Cardiac fibroblast (primary cell): ENCODE measurements at regions not wholly inside any gene's neighbourhood (a gene's known extent, or its start where the extent isn't known, plus 50 kb on each side); places are given as distances from the start of the nearest gene placed in this dataset.
A peak's percentile ranks its signal among the peaks of the same experiment; 100 is the strongest.

Experiments used
- DNase-seq, 2 donors: peaks; one replicate each; pipeline versions ENCODE4 v3.0.0 to v3.0.0-alpha.2; 2010; ENCODE audit warnings: low read depth in 2 of 2
- H3K4me3 ChIP-seq, 2 donors: replicated peaks in 1 of 2; 1 replicate in 1 of 2; 2 replicates in 1 of 2; pipeline ENCODE4 v1.5.1; 2011; ENCODE audit warnings: low read depth in 2 of 2, low read length in 2 of 2, mild to moderate bottlenecking in 2 of 2, moderate library complexity in 1 of 2
- CTCF ChIP-seq: IDR thresholded peaks from one replicate; pipeline ENCODE4 v1.5.1; 2011; ENCODE audit warnings: low read depth, mild to moderate bottlenecking, low read length, inconsistent platforms

DNA sequence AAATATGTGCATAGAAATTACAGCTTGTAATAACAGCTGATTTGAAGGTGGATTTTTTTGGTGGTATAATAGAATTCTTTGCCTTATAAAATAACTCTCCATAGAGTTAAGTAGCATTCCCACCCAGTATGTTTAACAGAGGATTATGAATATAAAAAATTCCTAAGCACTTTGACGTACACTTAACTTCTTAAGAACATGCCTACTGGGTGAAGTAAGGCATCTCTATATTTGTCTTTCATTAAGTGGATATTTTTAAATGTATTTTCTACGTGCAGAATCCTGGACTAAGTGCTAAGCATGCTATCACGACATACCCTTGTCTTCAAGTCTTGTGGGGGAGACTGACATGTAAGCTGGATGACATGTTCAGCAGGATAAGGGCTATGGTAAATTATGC is 217.7 kb upstream of the BMPER start:
- TF ChIP-seq CTCF: no peak
- H3K4me3 ChIP-seq: no peak overlapping the region
- DNase-seq: no peak

- TF ChIP-seq CTCF: no peak
- no peak overlapping the region for H3K4me3 ChIP-seq
- no peak for DNase-seq
Measured at GRCh38 chr7:33691180-33691579, 214.2 kb upstream of the BMPER start.

GRCh38 chr7:33692956-33693355 is 212.4 kb upstream of the BMPER start:
- DNase-seq: peak; percentile 75 to 83
- TF ChIP-seq CTCF: no peak
- H3K4me3 ChIP-seq: no peak overlapping the region

DNA sequence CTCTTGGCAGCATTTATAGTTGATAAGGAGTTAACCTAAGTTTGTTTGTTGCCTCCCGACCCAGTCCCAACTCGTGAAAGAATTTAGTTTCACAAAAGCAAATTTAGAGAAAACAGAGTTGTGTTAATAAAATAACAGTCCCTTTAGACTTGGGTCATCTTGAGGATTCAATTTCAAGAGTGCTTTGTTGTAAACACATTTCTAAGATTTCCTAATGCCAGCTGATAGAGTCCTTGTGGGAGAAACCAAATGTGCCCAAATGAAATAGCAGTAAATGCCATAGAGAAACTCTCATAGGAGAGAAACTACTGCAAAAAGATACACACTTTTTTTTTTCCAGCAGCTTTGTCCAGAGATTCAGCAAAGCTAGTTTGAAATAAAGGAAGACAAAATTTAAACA is 211.3 kb upstream of the BMPER start:
- no peak for TF ChIP-seq CTCF

GRCh38 chr7:33697616-33698015 is 207.7 kb upstream of the BMPER start:
- no peak for DNase-seq

More for the DNA sequence above, 211.3 kb upstream of the BMPER start:
- H3K4me3 ChIP-seq: no peak overlapping the region
- no peak for DNase-seq

GRCh38 chr7:33698041-33698440 is 207.3 kb upstream of the BMPER start:
- TF ChIP-seq CTCF: no peak
- no peak for DNase-seq
- no peak overlapping the region for H3K4me3 ChIP-seq

More at GRCh38 chr7:33697616-33698015, 207.7 kb upstream of the BMPER start:
- no peak overlapping the region for H3K4me3 ChIP-seq
- no peak for TF ChIP-seq CTCF

DNA sequence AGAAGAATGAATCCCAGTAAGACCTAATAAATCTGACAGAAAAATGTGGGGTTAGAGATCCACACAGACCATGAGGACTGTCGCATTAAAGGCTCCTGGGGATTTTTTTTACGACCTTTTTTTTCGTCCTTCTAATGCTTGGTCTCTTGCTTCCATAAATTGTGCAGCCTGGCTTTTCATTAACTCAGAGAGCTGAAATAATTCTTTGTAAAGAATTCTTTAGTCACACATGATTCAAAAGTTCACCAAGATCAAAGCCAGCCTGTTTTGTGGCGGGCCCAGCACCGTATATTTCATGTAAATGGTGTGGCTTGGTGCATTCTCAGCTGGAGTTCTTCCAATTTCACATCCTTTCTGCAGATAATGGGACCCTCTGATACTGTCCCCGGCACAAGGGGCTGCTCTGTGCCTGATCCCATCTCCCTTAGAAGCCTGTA is 206.6 kb upstream of the BMPER start:
- no peak for DNase-seq

More for the DNA sequence above, 206.6 kb upstream of the BMPER start:
- no peak for TF ChIP-seq CTCF
- H3K4me3 ChIP-seq: no peak overlapping the region
